ENCODE measurements at regions not wholly inside any gene's neighbourhood (a gene's known extent, or its start where the extent isn't known, plus 50 kb on each side); places are given as distances from the start of the nearest gene placed in this dataset.

- DNase-seq (ENCODE audit: low read depth in 1 of 2, low spot score in 1 of 2) (no peak), FAIRE-seq (no peak), ATAC-seq (no peak)
- Histone ChIP-seq H3K4me2 (no peak overlapping the region), H3K4me1 (no peaks in the 10 kb centered on the region), H3K4me3 (no peak overlapping the region), H3K27ac (no peak overlapping the region), H3K9me3 (peaks cover 12% of the 10 kb centered on the region; the same call in 1 of the 3 replicates)
- no peak for TF ChIP-seq NR3C1 (IDR thresholded peaks at IDR 0.05)
- no peak for TF ChIP-seq SREBF2 (IDR thresholded peaks at IDR 0.05)
- TF ChIP-seq USF2 (IDR thresholded peaks at IDR 0.05) = no peak
- TF ChIP-seq ATOH8 (CRISPR knock-in tag; IDR thresholded peaks at IDR 0.05; ENCODE audit: low read depth) = no peak
- TF ChIP-seq HOXB13 (CRISPR knock-in tag; IDR thresholded peaks at IDR 0.05; ENCODE audit: low read depth) = no peak
- no peak for TF ChIP-seq CEBPB (IDR thresholded peaks at IDR 0.05)
- no peak for TF ChIP-seq MAX (IDR thresholded peaks at IDR 0.05)
- no peak for TF ChIP-seq MYC (IDR thresholded peaks at IDR 0.05; ENCODE audit: borderline replicate concordance, low read length)
- no peak for TF ChIP-seq TP53 (CRISPR knock-in tag; IDR thresholded peaks at IDR 0.05)
- TF ChIP-seq HOXB5 (CRISPR knock-in tag; IDR thresholded peaks at IDR 0.05) = no peak
- no peak for TF ChIP-seq HMGXB4 (CRISPR knock-in tag; IDR thresholded peaks at IDR 0.05; ENCODE audit: borderline replicate concordance)
- TF ChIP-seq RCOR1 (IDR thresholded peaks at IDR 0.05; ENCODE audit: low read depth, low read length) = no peak
- no peak for TF ChIP-seq PHF8 (IDR thresholded peaks at IDR 0.05; ENCODE audit: borderline replicate concordance, low read depth)
- no peak for TF ChIP-seq RARB (CRISPR knock-in tag; IDR thresholded peaks at IDR 0.05)
- TF ChIP-seq ESRRA (IDR thresholded peaks at IDR 0.05; ENCODE audit: borderline replicate concordance, low read length) = no peak
- no peak for TF ChIP-seq POLR2A (IDR thresholded peaks at IDR 0.05; ENCODE audit: low read length)
- ChIA-PET CTCF (interaction anchor here (0.8 kb wide), 1 partner anchor 43 kb away, joined by 3 read pairs; no protein-coding TSS in a partner anchor), POLR2A (no interaction called here)
- 22% methylated on average over 8 of the region's 9 CpGs for WGBS (ENCODE audit: missing lambda C conversion rate)
Observed at GRCh38 chr16:86424985-86425384, 85.3 kb upstream of the FOXF1 start.

GRCh38 chr16:86426063-86426642, 84.2 kb upstream of the FOXF1 start:
- 54% methylated on average over 12 of the region's 12 CpGs for WGBS (ENCODE audit: missing lambda C conversion rate)
- DNase-seq (ENCODE audit: low read depth in 1 of 2, low spot score in 1 of 2) = no peak
- FAIRE-seq = no peak
- H3K9me3 ChIP-seq = peaks cover 12% of the 10 kb centered on the region; the same call in 1 of the 3 replicates
- H3K4me1 ChIP-seq = no peaks in the 10 kb centered on the region
- TF ChIP-seq POLR2AphosphoS2 (conservative IDR thresholded peaks at IDR 0.05; ENCODE audit: low read length) (no peak), MYC (IDR thresholded peaks at IDR 0.05; ENCODE audit: borderline replicate concordance, low read length) (no peak), HMGXB4 (CRISPR knock-in tag; IDR thresholded peaks at IDR 0.05; ENCODE audit: borderline replicate concordance) (no peak), RCOR1 (IDR thresholded peaks at IDR 0.05; ENCODE audit: low read depth, low read length) (no peak), FOSL2 (IDR thresholded peaks at IDR 0.05) (no peak), FOSL2 (CRISPR knock-in tag; IDR thresholded peaks at IDR 0.05) (no peak), CHD4 (IDR thresholded peaks at IDR 0.05; ENCODE audit: borderline replicate concordance) (no peak), HDAC2 (IDR thresholded peaks at IDR 0.05) (no peak), SREBF2 (IDR thresholded peaks at IDR 0.05) (no peak), TP53 (CRISPR knock-in tag; IDR thresholded peaks at IDR 0.05) (no peak), RAD21 (conservative IDR thresholded peaks at IDR 0.05 in 1 of 2, IDR thresholded peaks at IDR 0.05 in 1 of 2) (no peak), RNF2 (IDR thresholded peaks at IDR 0.05; ENCODE audit: borderline replicate concordance, low read depth) (no peak)
- ATAC-seq = no peak
- CTCF ChIA-PET = interaction anchor here (0.6 to 1.0 kb wide), 3 partner anchors 13 to 205 kb away, joined by 3 to 4 read pairs (median 3); no protein-coding TSS in a partner anchor
- POLR2A ChIA-PET = no interaction called here
- no peak overlapping the region for H3K4me3 ChIP-seq
- no peak overlapping the region for H3K27ac ChIP-seq
- H3K4me2 ChIP-seq = no peak overlapping the region

All from A549 (cell line).